GM18868 (cell line): ENCODE measurements at regions not wholly inside any gene's neighbourhood (a gene's known extent, or its start where the extent isn't known, plus 50 kb on each side); places are given as distances from the start of the nearest gene placed in this dataset.
"Not testable (repeated sequence)": the region's sequence is repeated elsewhere in the genome, so short reads cannot be mapped to it uniquely, and the experiment has no call there.

ENCODE experiments used
- ATAC-seq: cut with Tn5 transposase; IDR thresholded peaks from one replicate; pipeline ENCODE4 v1.9.1; 2021; ENCODE audit warnings: mild to moderate bottlenecking, moderate library complexity; ENCODE audit not compliant: unreplicated experiment

DNA sequence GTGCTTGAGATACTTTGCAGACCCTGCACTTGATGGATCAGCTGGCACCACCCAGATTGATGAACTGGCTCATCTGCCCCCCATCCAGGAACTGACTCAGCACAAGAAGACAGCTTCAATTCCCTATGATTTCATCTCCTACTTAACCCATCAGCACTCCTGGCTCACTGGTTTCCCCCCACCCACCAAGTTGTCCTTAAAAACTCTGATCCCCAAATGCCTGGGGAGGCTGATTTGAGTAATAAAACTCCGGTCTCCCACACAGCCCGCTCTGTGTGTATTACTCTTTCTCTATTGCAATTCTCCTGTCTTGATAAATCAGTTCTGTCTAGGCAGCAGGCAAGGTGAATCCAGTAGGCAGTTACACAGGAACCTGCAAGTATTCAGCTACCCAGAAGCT, 102.1 kb upstream of the TMTC4 start:
- ATAC-seq, result not testable (repeated sequence)

- ATAC-seq, result no peak
These were observed 99.5 kb upstream of the TMTC4 start for GRCh38 chr13:100773923-100774663.

- no peak for ATAC-seq
These were observed 98.8 kb upstream of the TMTC4 start for GRCh38 chr13:100773429-100773828.

DNA sequence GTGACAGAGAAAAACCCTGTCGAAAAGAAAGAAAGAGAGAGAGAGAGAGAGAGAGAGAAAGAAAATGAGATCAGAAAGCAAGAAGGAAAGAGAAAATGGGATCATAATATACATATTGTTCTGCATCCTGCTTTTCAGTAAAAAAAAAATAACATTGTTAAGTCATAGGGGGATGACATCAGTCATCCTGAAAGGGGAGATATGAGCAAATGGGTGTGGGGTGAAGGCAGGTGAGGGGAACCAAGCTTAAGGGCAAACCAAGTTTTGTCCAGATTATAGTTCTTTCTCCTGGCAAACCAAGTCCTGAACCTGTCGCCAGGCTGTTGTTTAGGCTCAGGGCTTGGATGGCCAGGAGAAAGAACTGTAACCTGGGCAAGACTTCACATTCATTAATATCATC, 92.6 kb upstream of the TMTC4 start:
- ATAC-seq, result no peak

- ATAC-seq, result not testable (repeated sequence)
These were observed 92.0 kb upstream of the TMTC4 start for GRCh38 chr13:100766570-100766969.

GRCh38 chr13:100764937-100765336, 90.3 kb upstream of the TMTC4 start:
- no peak for ATAC-seq

GRCh38 chr13:100762126-100762525, 87.5 kb upstream of the TMTC4 start:
- not testable (repeated sequence) for ATAC-seq

GRCh38 chr13:100755891-100756290, 81.3 kb upstream of the TMTC4 start:
- ATAC-seq, result no peak

- ATAC-seq, result no peak
These were observed 79.9 kb upstream of the TMTC4 start for GRCh38 chr13:100754459-100754858.

GRCh38 chr13:100753376-100753775, 78.8 kb upstream of the TMTC4 start:
- ATAC-seq, result no peak

- no peak for ATAC-seq
These were observed 77.2 kb upstream of the TMTC4 start for GRCh38 chr13:100751826-100752225.

- ATAC-seq, result no peak
These were observed 72.5 kb upstream of the TMTC4 start for GRCh38 chr13:100746953-100747683.

GRCh38 chr13:100738176-100738855, 63.7 kb upstream of the TMTC4 start:
- no peak for ATAC-seq

- ATAC-seq, result no peak
These were observed 60.9 kb upstream of the TMTC4 start for GRCh38 chr13:100735494-100735893.

DNA sequence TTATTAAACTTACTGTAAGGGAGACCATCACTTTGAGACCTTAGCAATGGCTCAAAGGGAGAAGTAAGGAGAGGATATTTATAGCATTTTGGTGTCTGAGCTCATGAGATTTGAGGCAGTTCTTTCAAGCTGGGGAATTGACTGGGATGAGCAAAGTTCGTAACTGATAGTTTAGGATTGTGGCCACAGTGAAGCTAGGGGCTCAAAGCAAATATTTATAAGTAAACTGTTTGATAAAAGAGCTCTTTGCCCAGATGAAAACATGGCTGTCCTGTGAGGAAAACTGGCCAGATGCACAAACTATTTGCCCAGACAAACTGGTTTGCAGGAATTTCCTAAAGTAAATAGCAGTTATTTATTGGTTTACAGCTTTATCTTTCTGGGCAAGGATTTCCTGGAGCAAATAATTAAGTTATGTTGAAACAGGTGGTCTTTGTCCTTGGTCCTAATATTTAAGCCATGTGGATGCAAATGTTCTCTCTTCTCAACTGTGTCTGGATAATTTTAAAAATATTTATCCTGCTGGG, 59.7 kb upstream of the TMTC4 start:
- no peak for ATAC-seq

DNA sequence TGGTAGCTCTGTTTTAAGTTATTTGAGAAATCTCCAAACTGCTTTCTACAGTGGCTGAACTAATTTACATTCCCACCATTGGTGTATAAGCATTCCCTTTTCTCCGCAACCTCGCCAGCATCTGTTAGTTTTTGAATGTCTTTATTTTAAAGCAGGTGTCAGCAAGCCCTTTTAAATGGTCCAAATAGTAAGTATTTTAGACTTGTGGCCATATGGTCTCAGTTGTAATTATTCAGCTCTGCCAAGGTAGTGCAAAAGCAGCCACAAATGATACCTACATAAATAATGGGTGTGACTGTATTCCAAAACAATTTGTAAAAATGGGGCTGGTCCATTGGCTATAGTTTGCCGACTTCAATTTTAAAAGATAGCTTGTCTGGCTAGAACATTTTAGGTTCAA, 58.7 kb upstream of the TMTC4 start:
- ATAC-seq, result no peak

DNA sequence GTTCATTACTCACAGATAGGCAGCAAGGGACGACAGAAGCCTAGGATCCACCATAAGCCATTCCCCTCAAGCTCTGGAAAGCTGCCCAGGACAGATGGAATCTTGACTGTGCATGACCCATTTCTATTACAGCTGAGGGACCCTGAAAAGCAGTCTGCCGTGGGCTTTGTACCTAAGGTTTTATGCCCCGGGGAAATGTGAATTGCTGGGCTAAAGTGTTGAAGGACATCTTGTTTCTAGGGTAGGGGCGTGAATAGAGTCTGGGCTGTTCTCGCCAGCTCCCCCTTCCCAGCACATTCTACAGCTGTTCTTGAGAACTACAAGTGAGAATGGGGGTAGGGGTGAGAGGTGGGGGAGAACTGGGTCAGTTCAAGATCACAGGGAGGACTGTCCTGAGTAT, 53.6 kb upstream of the TMTC4 start:
- ATAC-seq, result no peak

DNA sequence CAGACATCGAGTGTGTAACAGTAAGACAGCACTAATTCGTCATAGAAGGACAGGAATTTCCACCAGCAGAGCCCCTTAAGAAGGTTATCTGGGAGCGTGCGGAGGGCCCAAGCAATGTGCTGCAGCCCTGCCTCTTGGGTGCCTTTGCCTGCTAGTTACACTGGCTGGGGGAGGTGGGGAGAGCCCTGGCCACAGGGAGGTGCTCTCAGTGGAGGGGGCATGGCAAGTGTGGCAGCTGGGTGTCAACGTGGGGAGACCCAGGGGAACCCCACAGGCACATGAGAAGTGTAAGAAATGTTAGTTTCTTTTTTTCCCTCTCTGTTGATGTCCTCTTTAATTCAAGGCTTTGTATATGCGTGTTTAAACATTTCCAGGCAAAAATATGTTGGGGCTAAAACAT, 50.9 kb upstream of the TMTC4 start:
- ATAC-seq, result peak; percentile 81

GRCh38 chr13:100724568-100724967, 50.0 kb upstream of the TMTC4 start:
- ATAC-seq, result no peak
